ENCODE measurements at regions not wholly inside any gene's neighbourhood (a gene's known extent, or its start where the extent isn't known, plus 50 kb on each side); places are given as distances from the start of the nearest gene placed in this dataset.
"Not testable (repeated sequence)": the region's sequence is repeated elsewhere in the genome, so short reads cannot be mapped to it uniquely, and the experiment has no call there.

DNA sequence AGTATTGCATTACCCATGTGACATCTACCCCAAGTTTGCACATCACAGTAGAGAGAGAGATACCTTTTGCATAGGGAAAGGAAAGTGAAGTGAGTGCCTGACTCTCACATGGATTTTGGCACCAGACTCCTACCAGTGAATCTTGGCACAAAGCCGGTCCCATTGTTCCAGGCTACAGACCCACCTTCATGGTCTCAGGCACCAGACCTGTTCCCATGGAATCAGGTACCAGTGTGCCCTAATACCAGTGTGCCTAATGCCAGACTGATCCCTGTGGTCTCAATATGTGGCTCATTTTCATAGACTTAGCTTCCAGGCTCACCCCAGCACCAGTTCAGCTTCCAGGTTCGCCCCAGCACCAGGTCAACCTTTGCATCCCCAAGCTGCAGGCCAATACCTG lies 279.1 kb downstream of the CNTNAP3 start:
- no CpG with 5 or more reads among the region's 2 CpGs for WGBS (ENCODE audit: extremely low coverage, insufficient coverage, low lambda C conversion rate)
- H2BK120ac ChIP-seq (ENCODE audit: low read depth, low read length); H3K79me2 ChIP-seq (ENCODE audit: control insufficient read depth, insufficient read depth, low read length); H3K23ac ChIP-seq (ENCODE audit: low read length); H4K5ac ChIP-seq (ENCODE audit: low read length); H3K4ac ChIP-seq (ENCODE audit: low read depth, low read length); H2BK15ac ChIP-seq (replicated peaks; ENCODE audit: low read depth); H3K18ac ChIP-seq (ENCODE audit: low read length); H3K27me3 ChIP-seq (ENCODE audit: insufficient read depth, low read length, poor library complexity); H2AK5ac ChIP-seq (ENCODE audit: low read length); H3K4me3 ChIP-seq (ENCODE audit: low read length); H3K4me2 ChIP-seq (ENCODE audit: low read length); DNase-seq; H4K8ac ChIP-seq (ENCODE audit: low read depth, low read length); H3K56ac ChIP-seq (ENCODE audit: low read length); H3K9ac ChIP-seq (ENCODE audit: low read length); H3K27ac ChIP-seq (ENCODE audit: low read depth, low read length); H3K4me1 ChIP-seq (ENCODE audit: control insufficient read depth, low read depth, low read length); H3K36me3 ChIP-seq (ENCODE audit: control insufficient read depth, insufficient read depth, low read length); H3K79me1 ChIP-seq (ENCODE audit: low read length); H2BK5ac ChIP-seq (ENCODE audit: low read length): not testable (repeated sequence)

DNA sequence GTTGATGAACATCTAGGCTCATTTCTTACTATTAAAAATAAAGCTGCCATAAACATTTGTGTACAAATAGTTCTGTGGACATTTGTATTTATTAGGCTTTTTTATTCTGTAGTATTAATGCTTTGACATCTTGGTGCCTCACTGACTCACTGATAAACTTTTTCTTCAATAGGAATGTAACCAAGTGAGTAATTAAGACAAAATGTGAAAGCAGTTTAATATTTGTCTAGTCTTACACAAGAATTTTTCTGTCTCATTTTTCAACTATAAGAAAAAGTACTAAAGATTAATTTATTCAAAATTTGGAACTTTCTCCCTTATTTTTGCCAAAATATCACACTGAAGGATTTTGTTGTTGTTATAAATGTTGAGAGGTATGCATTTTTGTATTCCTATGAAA lies 282.2 kb downstream of the CNTNAP3 start:
- H3K36me3 ChIP-seq (ENCODE audit: control insufficient read depth, insufficient read depth, low read length); H2AK5ac ChIP-seq (ENCODE audit: low read length); H3K4me1 ChIP-seq (ENCODE audit: control insufficient read depth, low read depth, low read length); H3K4ac ChIP-seq (ENCODE audit: low read depth, low read length); H2BK120ac ChIP-seq (ENCODE audit: low read depth, low read length); H3K27ac ChIP-seq (ENCODE audit: low read depth, low read length); H3K4me2 ChIP-seq (ENCODE audit: low read length); H3K18ac ChIP-seq (ENCODE audit: low read length); H2BK15ac ChIP-seq (replicated peaks; ENCODE audit: low read depth); H3K4me3 ChIP-seq (ENCODE audit: low read length); H3K79me2 ChIP-seq (ENCODE audit: control insufficient read depth, insufficient read depth, low read length); H3K23ac ChIP-seq (ENCODE audit: low read length); H3K27me3 ChIP-seq (ENCODE audit: insufficient read depth, low read length, poor library complexity); DNase-seq; H3K56ac ChIP-seq (ENCODE audit: low read length); H3K9ac ChIP-seq (ENCODE audit: low read length); H3K79me1 ChIP-seq (ENCODE audit: low read length); H4K8ac ChIP-seq (ENCODE audit: low read depth, low read length); H2BK5ac ChIP-seq (ENCODE audit: low read length); H4K5ac ChIP-seq (ENCODE audit: low read length): not testable (repeated sequence)

DNA sequence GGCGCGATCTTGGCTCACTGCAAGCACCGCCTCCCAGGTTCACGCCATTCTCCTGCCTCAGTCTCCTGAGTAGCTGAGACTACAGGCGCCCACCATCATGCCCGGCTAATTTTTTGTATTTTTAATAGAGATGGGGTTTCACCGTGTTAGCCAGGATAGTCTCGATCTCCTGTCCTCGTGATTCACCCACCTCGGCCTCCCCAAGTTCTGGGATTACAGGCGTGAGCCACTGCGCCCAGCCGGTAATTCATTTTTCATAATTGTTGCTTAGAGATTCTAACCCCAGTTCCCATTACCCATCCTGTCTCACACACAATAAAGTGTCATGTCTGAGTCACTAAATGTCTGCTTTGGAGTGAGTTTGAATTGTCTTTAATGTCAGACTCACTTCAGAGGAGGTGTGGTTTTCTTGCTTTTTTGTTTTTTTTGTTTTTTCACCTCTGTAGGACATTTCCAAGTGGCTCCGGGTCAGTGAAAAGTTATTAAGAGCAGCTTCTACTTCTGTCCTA lies 281.2 kb upstream of the FAM240B start:
- not testable (repeated sequence) for H3K4me3 ChIP-seq (ENCODE audit: low read length); H3K36me3 ChIP-seq (ENCODE audit: control insufficient read depth, insufficient read depth, low read length); H3K27me3 ChIP-seq (ENCODE audit: insufficient read depth, low read length, poor library complexity); H3K4me1 ChIP-seq (ENCODE audit: control insufficient read depth, low read depth, low read length); H3K56ac ChIP-seq (ENCODE audit: low read length); H3K79me2 ChIP-seq (ENCODE audit: control insufficient read depth, insufficient read depth, low read length); DNase-seq; H3K23ac ChIP-seq (ENCODE audit: low read length); H3K4me2 ChIP-seq (ENCODE audit: low read length); H2BK120ac ChIP-seq (ENCODE audit: low read depth, low read length); H2AK5ac ChIP-seq (ENCODE audit: low read length); H3K79me1 ChIP-seq (ENCODE audit: low read length); H3K27ac ChIP-seq (ENCODE audit: low read depth, low read length); H4K5ac ChIP-seq (ENCODE audit: low read length); H2BK5ac ChIP-seq (ENCODE audit: low read length); H3K4ac ChIP-seq (ENCODE audit: low read depth, low read length); H3K9ac ChIP-seq (ENCODE audit: low read length); H3K18ac ChIP-seq (ENCODE audit: low read length); H4K8ac ChIP-seq (ENCODE audit: low read depth, low read length); H2BK15ac ChIP-seq (replicated peaks; ENCODE audit: low read depth)
- WGBS (ENCODE audit: extremely low coverage, insufficient coverage, low lambda C conversion rate), result no CpG with 5 or more reads among the region's 14 CpGs

DNA sequence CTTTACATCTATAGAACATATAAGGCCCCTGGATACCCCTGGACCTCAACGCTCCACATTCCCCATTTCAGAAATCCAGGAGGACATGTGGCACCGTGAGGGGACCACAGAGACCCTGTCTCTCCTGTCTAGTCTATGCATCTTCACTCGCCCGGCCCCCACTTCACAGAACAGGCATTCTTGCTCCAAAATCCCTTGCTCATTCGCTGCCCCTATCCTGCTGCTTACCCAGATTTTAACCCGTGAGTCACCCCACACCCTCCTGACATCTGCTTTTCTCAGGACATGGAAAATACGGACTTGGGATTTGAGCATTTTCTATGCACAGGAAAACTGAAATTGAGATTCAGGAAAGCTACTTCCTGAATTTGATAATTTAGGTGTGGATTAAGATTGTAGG lies 279.3 kb upstream of the FAM240B start:
- H3K18ac ChIP-seq (ENCODE audit: low read length); H4K8ac ChIP-seq (ENCODE audit: low read depth, low read length); H3K4me1 ChIP-seq (ENCODE audit: control insufficient read depth, low read depth, low read length); H4K5ac ChIP-seq (ENCODE audit: low read length); H2BK120ac ChIP-seq (ENCODE audit: low read depth, low read length); H3K4ac ChIP-seq (ENCODE audit: low read depth, low read length); H2BK5ac ChIP-seq (ENCODE audit: low read length); H2AK5ac ChIP-seq (ENCODE audit: low read length); H3K9ac ChIP-seq (ENCODE audit: low read length); H3K27me3 ChIP-seq (ENCODE audit: insufficient read depth, low read length, poor library complexity); H3K36me3 ChIP-seq (ENCODE audit: control insufficient read depth, insufficient read depth, low read length); H3K79me2 ChIP-seq (ENCODE audit: control insufficient read depth, insufficient read depth, low read length); H3K23ac ChIP-seq (ENCODE audit: low read length); H3K4me3 ChIP-seq (ENCODE audit: low read length); H3K4me2 ChIP-seq (ENCODE audit: low read length); DNase-seq; H3K56ac ChIP-seq (ENCODE audit: low read length); H3K79me1 ChIP-seq (ENCODE audit: low read length); H3K27ac ChIP-seq (ENCODE audit: low read depth, low read length); H2BK15ac ChIP-seq (replicated peaks; ENCODE audit: low read depth): not testable (repeated sequence)
- WGBS (ENCODE audit: extremely low coverage, insufficient coverage, low lambda C conversion rate), result no CpG with 5 or more reads among the region's 7 CpGs

GRCh38 chr9:38993690-38994089 lies 273.8 kb upstream of the FAM240B start:
- not testable (repeated sequence) for H3K79me1 ChIP-seq (ENCODE audit: low read length); H3K9ac ChIP-seq (ENCODE audit: low read length); H3K4me2 ChIP-seq (ENCODE audit: low read length); H3K4ac ChIP-seq (ENCODE audit: low read depth, low read length); H4K8ac ChIP-seq (ENCODE audit: low read depth, low read length); H3K27ac ChIP-seq (ENCODE audit: low read depth, low read length); H3K56ac ChIP-seq (ENCODE audit: low read length); H3K4me3 ChIP-seq (ENCODE audit: low read length); H2BK5ac ChIP-seq (ENCODE audit: low read length); H3K36me3 ChIP-seq (ENCODE audit: control insufficient read depth, insufficient read depth, low read length); H3K23ac ChIP-seq (ENCODE audit: low read length); DNase-seq; H2BK120ac ChIP-seq (ENCODE audit: low read depth, low read length); H2AK5ac ChIP-seq (ENCODE audit: low read length); H3K27me3 ChIP-seq (ENCODE audit: insufficient read depth, low read length, poor library complexity); H3K18ac ChIP-seq (ENCODE audit: low read length); H4K5ac ChIP-seq (ENCODE audit: low read length); H3K4me1 ChIP-seq (ENCODE audit: control insufficient read depth, low read depth, low read length); H3K79me2 ChIP-seq (ENCODE audit: control insufficient read depth, insufficient read depth, low read length); H2BK15ac ChIP-seq (replicated peaks; ENCODE audit: low read depth)
- WGBS (ENCODE audit: extremely low coverage, insufficient coverage, low lambda C conversion rate), result no CpG with 5 or more reads among the region's 4 CpGs

GRCh38 chr9:38993156-38993555 lies 273.2 kb upstream of the FAM240B start:
- not testable (repeated sequence) for H2AK5ac ChIP-seq (ENCODE audit: low read length); H3K4me2 ChIP-seq (ENCODE audit: low read length); H3K79me2 ChIP-seq (ENCODE audit: control insufficient read depth, insufficient read depth, low read length); H3K4ac ChIP-seq (ENCODE audit: low read depth, low read length); H3K4me1 ChIP-seq (ENCODE audit: control insufficient read depth, low read depth, low read length); H3K9ac ChIP-seq (ENCODE audit: low read length); H3K4me3 ChIP-seq (ENCODE audit: low read length); H3K27me3 ChIP-seq (ENCODE audit: insufficient read depth, low read length, poor library complexity); H3K79me1 ChIP-seq (ENCODE audit: low read length); DNase-seq; H3K18ac ChIP-seq (ENCODE audit: low read length); H3K27ac ChIP-seq (ENCODE audit: low read depth, low read length); H4K5ac ChIP-seq (ENCODE audit: low read length); H2BK120ac ChIP-seq (ENCODE audit: low read depth, low read length); H2BK15ac ChIP-seq (replicated peaks; ENCODE audit: low read depth); H3K36me3 ChIP-seq (ENCODE audit: control insufficient read depth, insufficient read depth, low read length); H3K56ac ChIP-seq (ENCODE audit: low read length); H2BK5ac ChIP-seq (ENCODE audit: low read length); H3K23ac ChIP-seq (ENCODE audit: low read length); H4K8ac ChIP-seq (ENCODE audit: low read depth, low read length)
- no CpG with 5 or more reads among the region's 11 CpGs for WGBS (ENCODE audit: extremely low coverage, insufficient coverage, low lambda C conversion rate)

All from mesendoderm (in vitro differentiated cells).